Skeletal muscle tissue (tissue), 3 donors: ENCODE measurements at regions not wholly inside any gene's neighbourhood (a gene's known extent, or its start where the extent isn't known, plus 50 kb on each side); places are given as distances from the start of the nearest gene placed in this dataset.

Experiments
- H3K27ac ChIP-seq: one replicate; pipeline ENCODE4 v1.7.0; 2013; ENCODE audit warnings: mild to moderate bottlenecking, low read depth, low read length, inconsistent platforms
- H3K27me3 ChIP-seq, 3 donors: one replicate each; pipeline ENCODE4 v1.7.0; 2013; ENCODE audit warnings: low read length in 3 of 3; ENCODE audit not compliant: control insufficient read depth in 3 of 3, insufficient read depth in 3 of 3
- H3K36me3 ChIP-seq, 3 donors: one replicate each; pipeline ENCODE4 v1.7.0; 2013; ENCODE audit warnings: low read length in 3 of 3; ENCODE audit not compliant: control insufficient read depth in 3 of 3, insufficient read depth in 3 of 3
- H3K4me1 ChIP-seq, 3 donors: one replicate each; pipeline ENCODE4 v1.7.0; 2013; ENCODE audit warnings: low read length in 3 of 3, mild to moderate bottlenecking in 3 of 3; ENCODE audit not compliant: control insufficient read depth in 3 of 3, insufficient read depth in 3 of 3
- H3K4me3 ChIP-seq, 3 donors: one replicate each; pipeline ENCODE4 v1.7.0; 2013; ENCODE audit warnings: low read length in 3 of 3
- H3K9ac ChIP-seq, 3 donors: one replicate each; pipeline ENCODE4 v1.7.0; 2013; ENCODE audit warnings: low read length in 3 of 3, mild to moderate bottlenecking in 3 of 3, moderate library complexity in 2 of 3, low read depth in 1 of 3
- H3K9me3 ChIP-seq, 3 donors: one replicate each; pipeline ENCODE4 v1.7.0; 2013; ENCODE audit warnings: low read length in 3 of 3; ENCODE audit not compliant: control insufficient read depth in 3 of 3
- donor health status: Osteomylitis.

GRCh38 chrX:122582975-122583305, 601.1 kb upstream of the GRIA3 start:
- Histone ChIP-seq H3K36me3 (no peaks in the 10 kb centered on the region), H3K4me3 (no peak overlapping the region), H3K27ac (no peak overlapping the region), H3K4me1 (no peaks in the 10 kb centered on the region), H3K9me3 (no peaks in the 10 kb centered on the region), H3K9ac (no peak overlapping the region), H3K27me3 (no peaks in the 10 kb centered on the region)

- Histone ChIP-seq H3K27me3 (no peaks in the 10 kb centered on the region), H3K27ac (no peak overlapping the region), H3K4me3 (no peak overlapping the region), H3K9me3 (no peaks in the 10 kb centered on the region), H3K36me3 (no peaks in the 10 kb centered on the region), H3K9ac (no peak overlapping the region), H3K4me1 (no peaks in the 10 kb centered on the region)
Measured at GRCh38 chrX:122583551-122583950, 600.5 kb upstream of the GRIA3 start.

GRCh38 chrX:122584981-122585380, 599.1 kb upstream of the GRIA3 start:
- no peak overlapping the region for H3K9ac ChIP-seq
- no peak overlapping the region for H3K27ac ChIP-seq
- H3K9me3 ChIP-seq, result no peaks in the 10 kb centered on the region
- no peaks in the 10 kb centered on the region for H3K36me3 ChIP-seq
- no peaks in the 10 kb centered on the region for H3K4me1 ChIP-seq
- no peaks in the 10 kb centered on the region for H3K27me3 ChIP-seq
- no peak overlapping the region for H3K4me3 ChIP-seq

- Histone ChIP-seq H3K4me3 (no peak overlapping the region), H3K9me3 (no peaks in the 10 kb centered on the region), H3K36me3 (no peaks in the 10 kb centered on the region), H3K27me3 (no peaks in the 10 kb centered on the region), H3K27ac (no peak overlapping the region), H3K9ac (no peak overlapping the region), H3K4me1 (no peaks in the 10 kb centered on the region)
Measured at GRCh38 chrX:122586831-122587230, 597.2 kb upstream of the GRIA3 start.

- no peaks in the 10 kb centered on the region for H3K9me3 ChIP-seq
- H3K4me1 ChIP-seq, result no peaks in the 10 kb centered on the region
- no peaks in the 10 kb centered on the region for H3K36me3 ChIP-seq
- no peak overlapping the region for H3K27ac ChIP-seq
- no peaks in the 10 kb centered on the region for H3K27me3 ChIP-seq
- no peak overlapping the region for H3K4me3 ChIP-seq
- no peak overlapping the region for H3K9ac ChIP-seq
Measured at GRCh38 chrX:122591546-122591945, 592.5 kb upstream of the GRIA3 start.

- Histone ChIP-seq H3K27me3 (no peaks in the 10 kb centered on the region), H3K9me3 (no peaks in the 10 kb centered on the region), H3K27ac (no peak overlapping the region), H3K9ac (no peak overlapping the region), H3K36me3 (no peaks in the 10 kb centered on the region), H3K4me3 (no peak overlapping the region), H3K4me1 (no peaks in the 10 kb centered on the region)
Measured at GRCh38 chrX:122596998-122597397, 587.1 kb upstream of the GRIA3 start.

GRCh38 chrX:122622795-122623194, 561.3 kb upstream of the GRIA3 start:
- Histone ChIP-seq H3K4me1 (no peaks in the 10 kb centered on the region), H3K9me3 (no peaks in the 10 kb centered on the region), H3K27me3 (no peaks in the 10 kb centered on the region), H3K27ac (no peak overlapping the region), H3K36me3 (no peaks in the 10 kb centered on the region), H3K9ac (no peak overlapping the region), H3K4me3 (no peak overlapping the region)

- no peak overlapping the region for H3K9ac ChIP-seq
- H3K4me3 ChIP-seq, result no peak overlapping the region
- no peaks in the 10 kb centered on the region for H3K27me3 ChIP-seq
- H3K36me3 ChIP-seq, result no peaks in the 10 kb centered on the region
- no peaks in the 10 kb centered on the region for H3K9me3 ChIP-seq
- no peak overlapping the region for H3K27ac ChIP-seq
- no peaks in the 10 kb centered on the region for H3K4me1 ChIP-seq
Measured at GRCh38 chrX:122625239-122625638, 558.8 kb upstream of the GRIA3 start.

GRCh38 chrX:122625821-122626220, 558.3 kb upstream of the GRIA3 start:
- no peak overlapping the region for H3K9ac ChIP-seq
- H3K27ac ChIP-seq, result no peak overlapping the region
- H3K27me3 ChIP-seq, result no peaks in the 10 kb centered on the region
- no peak overlapping the region for H3K4me3 ChIP-seq
- H3K4me1 ChIP-seq, result no peaks in the 10 kb centered on the region
- H3K36me3 ChIP-seq, result no peaks in the 10 kb centered on the region
- no peaks in the 10 kb centered on the region for H3K9me3 ChIP-seq

GRCh38 chrX:122626871-122627270, 557.2 kb upstream of the GRIA3 start:
- Histone ChIP-seq H3K27ac (no peak overlapping the region), H3K36me3 (no peaks in the 10 kb centered on the region), H3K9me3 (no peaks in the 10 kb centered on the region), H3K4me1 (no peaks in the 10 kb centered on the region), H3K9ac (no peak overlapping the region), H3K4me3 (no peak overlapping the region), H3K27me3 (no peaks in the 10 kb centered on the region)

- H3K9ac ChIP-seq, result no peak overlapping the region
- H3K4me1 ChIP-seq, result no peaks in the 10 kb centered on the region
- H3K36me3 ChIP-seq, result no peaks in the 10 kb centered on the region
- H3K4me3 ChIP-seq, result no peak overlapping the region
- H3K27me3 ChIP-seq, result no peaks in the 10 kb centered on the region
- no peak overlapping the region for H3K27ac ChIP-seq
- H3K9me3 ChIP-seq, result no peaks in the 10 kb centered on the region
Measured at GRCh38 chrX:122641136-122641535, 542.9 kb upstream of the GRIA3 start.
